PC-3 (cell line): ENCODE measurements at regions not wholly inside any gene's neighbourhood (a gene's known extent, or its start where the extent isn't known, plus 50 kb on each side); places are given as distances from the start of the nearest gene placed in this dataset.

Experiments used
- ATAC-seq: fragments of 200-7000 bp; cut with Tn5 transposase; 2 replicates; pipeline ENCODE4 v1.9.1; 2020; ENCODE audit warnings: mild to moderate bottlenecking, moderate library complexity
- BruUV-seq: library from RNA; stranded (reverse); fragments of 400-500 nt; replicated peaks from 2 replicates; lab custom pipeline; 2021; lab: Mats Ljungman, UMichigan
- CTCF ChIA-PET: fragments of 300-600 bp; sonication (Branson Sonifier 250); formaldehyde crosslinking; loops from one replicate; lab custom pipeline; 2022; ENCODE audit warnings: antibody characterized with exemption; lab: Charles Lee
- POLR2A ChIA-PET: fragments of 300-600 bp; sonication (Branson Sonifier 250); formaldehyde crosslinking; loops from one replicate; lab custom pipeline; 2022; ENCODE audit warnings: antibody characterized with exemption; ENCODE audit not compliant: unreplicated experiment; lab: Charles Lee
- DNase-seq: peaks from one replicate; pipeline ENCODE4 v3.0.0-alpha.2; 2015
- H2AFZ ChIP-seq: fragments of 300-600 bp; sonication (generic); 2 replicates; pipeline ENCODE4 v1.6.0; 2016; ENCODE audit warnings: antibody characterized with exemption, low read length
- H3F3A ChIP-seq: fragments of 300-600 bp; sonication (generic); one replicate; pipeline ENCODE4 v1.6.0; 2017; ENCODE audit warnings: antibody characterized with exemption, low read length, control low read depth, mild to moderate bottlenecking; ENCODE audit not compliant: unreplicated experiment
- H3K27ac ChIP-seq: fragments of 300-600 bp; sonication (generic); 2 replicates; pipeline ENCODE4 v1.5.1; 2016; ENCODE audit warnings: mild to moderate bottlenecking, low read length
- H3K27me3 ChIP-seq: fragments of 300-600 bp; sonication (generic); 2 replicates; pipeline ENCODE4 v1.6.1; 2016; ENCODE audit warnings: low read length, mixed read lengths
- H3K36me3 ChIP-seq: fragments of 300-600 bp; sonication (generic); 2 replicates; pipeline ENCODE4 v1.6.1; 2016; ENCODE audit warnings: low read depth, mixed run types, low read length, mixed read lengths
- H3K4me1 ChIP-seq: fragments of 300-600 bp; sonication (generic); 2 replicates; pipeline ENCODE4 v1.5.1; 2016; ENCODE audit warnings: low read length; ENCODE audit not compliant: insufficient read depth
- H3K4me2 ChIP-seq: fragments of 300-600 bp; sonication (generic); 2 replicates; pipeline ENCODE4 v1.6.0; 2016; ENCODE audit warnings: low read length
- H3K4me3 ChIP-seq: fragments of 300-600 bp; sonication (generic); 2 replicates; pipeline ENCODE4 v1.5.1; 2016; ENCODE audit warnings: mild to moderate bottlenecking, low read length, mixed read lengths
- H3K79me2 ChIP-seq: fragments of 300-600 bp; sonication (generic); 2 replicates; pipeline ENCODE4 v1.6.1; 2017; ENCODE audit warnings: low read length, mixed read lengths
- H3K9ac ChIP-seq: fragments of 300-600 bp; sonication (generic); 2 replicates; pipeline ENCODE4 v1.6.0; 2016; ENCODE audit warnings: mild to moderate bottlenecking, low read length
- H3K9me2 ChIP-seq: fragments of 300-600 bp; sonication (generic); replicated peaks from 2 replicates; pipeline ENCODE4 v1.6.1; 2016; ENCODE audit warnings: mixed run types, low read length, mixed read lengths
- H3K9me3 ChIP-seq: fragments of 300-600 bp; sonication (generic); 2 replicates; pipeline ENCODE4 v1.6.1; 2016; ENCODE audit warnings: low read length, mixed read lengths
- H4K20me1 ChIP-seq: fragments of 300-600 bp; sonication (generic); 2 replicates; pipeline ENCODE4 v1.6.1; 2016; ENCODE audit warnings: low read length, mixed read lengths
- CTCF ChIP-seq: fragments of 300-600 bp; sonication (generic); conservative IDR thresholded peaks from 2 replicates; pipeline ENCODE4 v1.5.1; 2017; ENCODE audit warnings: antibody characterized with exemption, low read depth, mild to moderate bottlenecking, low read length
- EZH2 ChIP-seq: fragments of 300-600 bp; sonication (generic); IDR thresholded peaks from one replicate; pipeline ENCODE4 v1.6.1; 2017; ENCODE audit warnings: antibody characterized with exemption, mild to moderate bottlenecking, low read length; ENCODE audit not compliant: unreplicated experiment
- EZH2phosphoT487 ChIP-seq: fragments of 300-600 bp; sonication (generic); IDR thresholded peaks from 2 replicates; pipeline ENCODE4 v1.6.1; 2018; ENCODE audit warnings: mild to moderate bottlenecking, antibody characterized with exemption, low read length, borderline replicate concordance
- intact Hi-C: fragments of 100-400 bp; cut with micrococcal nuclease; formaldehyde crosslinking; loops from 2 replicates; pipeline ENCODE4 v1.9.0; 2023

GRCh38 chr2:16156411-16156810 lies 216.1 kb downstream of the MYCN start:
- Histone ChIP-seq H2AFZ (no peak overlapping the region), H3K9me2 (no peaks in the 10 kb centered on the region), H3K27ac (no peak overlapping the region), H3K9ac (no peak overlapping the region), H3K4me1 (no peaks in the 10 kb centered on the region), H3F3A (no peaks in the 10 kb centered on the region), H3K36me3 (no peaks in the 10 kb centered on the region), H3K4me3 (no peak overlapping the region), H3K79me2 (no peaks in the 10 kb centered on the region), H4K20me1 (no peaks in the 10 kb centered on the region), H3K9me3 (0 out of 2 replicates have a peak, but pooled peaks cover 6% of the 10 kb centered on the region), H3K27me3 (no peaks in the 10 kb centered on the region), H3K4me2 (no peak overlapping the region)
- no TSS peak for BruUV-seq
- intact Hi-C loops = no loop called here
- ChIA-PET CTCF (no interaction called here), POLR2A (no interaction called here)
- ATAC-seq (no peak), DNase-seq (no peak)
- no peak for TF ChIP-seq CTCF
- TF ChIP-seq EZH2 = no peak
- no peak for TF ChIP-seq EZH2phosphoT487

- Histone ChIP-seq H3K36me3 (no peaks in the 10 kb centered on the region), H2AFZ (no peak overlapping the region), H3K27me3 (no peaks in the 10 kb centered on the region), H3K4me3 (no peak overlapping the region), H3K4me1 (no peaks in the 10 kb centered on the region), H3F3A (no peaks in the 10 kb centered on the region), H3K9me3 (0 out of 2 replicates have a peak, but pooled peaks cover 6% of the 10 kb centered on the region), H3K9me2 (no peaks in the 10 kb centered on the region), H4K20me1 (no peaks in the 10 kb centered on the region), H3K27ac (no peak overlapping the region), H3K4me2 (no peak overlapping the region), H3K79me2 (no peaks in the 10 kb centered on the region), H3K9ac (no peak overlapping the region)
- intact Hi-C loops = no loop called here
- POLR2A ChIA-PET = no interaction called here
- no peak for TF ChIP-seq EZH2phosphoT487
- no peak for TF ChIP-seq CTCF
- TF ChIP-seq EZH2 = no peak
- CTCF ChIA-PET = no interaction called here
- DNase-seq (no peak), ATAC-seq (no peak)
- BruUV-seq = no TSS peak
Measured at GRCh38 chr2:16155766-16156165, 215.4 kb downstream of the MYCN start.

- intact Hi-C loops = no loop called here
- TF ChIP-seq CTCF (no peak), EZH2phosphoT487 (no peak), EZH2 (no peak)
- no peaks in the 10 kb centered on the region for H3K79me2 ChIP-seq
- no peak overlapping the region for H2AFZ ChIP-seq
- H3K27ac ChIP-seq = no peak overlapping the region
- POLR2A ChIA-PET = no interaction called here
- ATAC-seq (no peak), DNase-seq (no peak)
- H3K4me3 ChIP-seq = no peak overlapping the region
- BruUV-seq = no TSS peak
- no peaks in the 10 kb centered on the region for H4K20me1 ChIP-seq
- H3F3A ChIP-seq = no peaks in the 10 kb centered on the region
- H3K4me2 ChIP-seq = no peak overlapping the region
- H3K36me3 ChIP-seq = no peaks in the 10 kb centered on the region
- H3K4me1 ChIP-seq = no peaks in the 10 kb centered on the region
- CTCF ChIA-PET = no interaction called here
- H3K27me3 ChIP-seq = no peaks in the 10 kb centered on the region
- H3K9me2 ChIP-seq = no peaks in the 10 kb centered on the region
- no peak overlapping the region for H3K9ac ChIP-seq
- H3K9me3 ChIP-seq = 0 out of 2 replicates have a peak, but pooled peaks cover 6% of the 10 kb centered on the region
Measured at GRCh38 chr2:16155366-16155765, 215.0 kb downstream of the MYCN start.
